HUES48 (cell line): ENCODE measurements at regions not wholly inside any gene's neighbourhood (a gene's known extent, or its start where the extent isn't known, plus 50 kb on each side); places are given as distances from the start of the nearest gene placed in this dataset.

Experiments
- H3K27ac ChIP-seq: one replicate; pipeline ENCODE4 v1.7.0; 2013; ENCODE audit warnings: low read depth, low read length, inconsistent platforms
- H3K27me3 ChIP-seq: 2 replicates; pipeline ENCODE4 v1.6.1; 2013; ENCODE audit warnings: mild to moderate bottlenecking, low read length; ENCODE audit not compliant: control insufficient read depth, insufficient read depth
- H3K36me3 ChIP-seq: 2 replicates; pipeline ENCODE4 v1.6.1; 2013; ENCODE audit warnings: low read length; ENCODE audit not compliant: control insufficient read depth, insufficient read depth
- H3K4me1 ChIP-seq: 2 replicates; pipeline ENCODE4 v1.6.1; 2013; ENCODE audit warnings: mild to moderate bottlenecking, low read length; ENCODE audit not compliant: control insufficient read depth, insufficient read depth
- H3K4me3 ChIP-seq: 2 replicates; pipeline ENCODE4 v1.5.1; 2013; ENCODE audit warnings: mild to moderate bottlenecking, low read depth, low read length
- H3K9ac ChIP-seq: 2 replicates; pipeline ENCODE4 v1.6.1; 2013; ENCODE audit warnings: mild to moderate bottlenecking, low read depth, low read length, moderate library complexity
- H3K9me3 ChIP-seq: 2 replicates; pipeline ENCODE4 v1.6.1; 2013; ENCODE audit warnings: low read length; ENCODE audit not compliant: control insufficient read depth, insufficient read depth

DNA sequence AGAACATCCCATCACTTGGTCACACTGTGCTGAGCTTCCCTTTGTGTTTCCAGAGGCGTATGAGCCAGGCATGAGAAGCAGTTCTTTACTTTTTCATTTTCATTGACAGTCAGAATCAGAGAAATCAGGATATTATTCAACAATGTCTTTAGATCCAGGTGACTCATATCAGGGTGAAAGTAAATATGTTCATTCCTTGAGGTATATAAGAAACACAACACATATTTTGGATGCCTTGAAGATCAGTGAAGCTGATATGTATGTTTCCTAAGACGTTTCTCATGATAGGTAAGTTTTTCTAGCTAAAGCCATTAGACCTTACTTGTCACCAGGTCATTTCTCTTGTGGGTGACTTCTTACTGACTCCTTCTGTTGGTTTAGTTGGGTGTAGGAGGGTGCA, 505.6 kb downstream of the CDH26 start:
- no peak overlapping the region for H3K4me3 ChIP-seq
- no peaks in the 10 kb centered on the region for H3K4me1 ChIP-seq
- H3K9me3 ChIP-seq = no peaks in the 10 kb centered on the region
- H3K27me3 ChIP-seq = no peaks in the 10 kb centered on the region
- H3K36me3 ChIP-seq = no peaks in the 10 kb centered on the region
- H3K27ac ChIP-seq = no peak overlapping the region
- H3K9ac ChIP-seq = no peak overlapping the region

DNA sequence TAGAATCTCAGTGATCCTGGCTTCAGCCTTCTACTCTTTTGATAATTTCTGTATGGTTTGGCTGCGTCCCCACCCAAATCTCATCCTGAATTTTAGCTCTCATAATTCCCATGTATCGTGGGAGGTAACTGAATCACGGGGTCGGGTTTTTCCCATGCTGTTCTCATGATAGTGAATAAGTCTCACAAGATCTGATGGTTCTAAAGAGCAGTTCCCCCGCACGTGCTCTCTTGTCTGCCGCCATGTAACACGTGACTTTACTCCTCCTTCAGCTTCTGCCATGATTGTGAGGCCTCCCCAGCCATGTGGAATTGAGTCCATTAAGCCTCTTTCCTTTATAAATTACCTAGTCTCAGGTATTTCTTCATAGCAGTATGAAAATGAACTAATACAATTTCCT, 507.2 kb downstream of the CDH26 start:
- Histone ChIP-seq H3K9me3 (no peaks in the 10 kb centered on the region), H3K27ac (no peak overlapping the region), H3K4me1 (no peaks in the 10 kb centered on the region), H3K36me3 (no peaks in the 10 kb centered on the region), H3K4me3 (no peak overlapping the region), H3K27me3 (no peaks in the 10 kb centered on the region), H3K9ac (no peak overlapping the region)

DNA sequence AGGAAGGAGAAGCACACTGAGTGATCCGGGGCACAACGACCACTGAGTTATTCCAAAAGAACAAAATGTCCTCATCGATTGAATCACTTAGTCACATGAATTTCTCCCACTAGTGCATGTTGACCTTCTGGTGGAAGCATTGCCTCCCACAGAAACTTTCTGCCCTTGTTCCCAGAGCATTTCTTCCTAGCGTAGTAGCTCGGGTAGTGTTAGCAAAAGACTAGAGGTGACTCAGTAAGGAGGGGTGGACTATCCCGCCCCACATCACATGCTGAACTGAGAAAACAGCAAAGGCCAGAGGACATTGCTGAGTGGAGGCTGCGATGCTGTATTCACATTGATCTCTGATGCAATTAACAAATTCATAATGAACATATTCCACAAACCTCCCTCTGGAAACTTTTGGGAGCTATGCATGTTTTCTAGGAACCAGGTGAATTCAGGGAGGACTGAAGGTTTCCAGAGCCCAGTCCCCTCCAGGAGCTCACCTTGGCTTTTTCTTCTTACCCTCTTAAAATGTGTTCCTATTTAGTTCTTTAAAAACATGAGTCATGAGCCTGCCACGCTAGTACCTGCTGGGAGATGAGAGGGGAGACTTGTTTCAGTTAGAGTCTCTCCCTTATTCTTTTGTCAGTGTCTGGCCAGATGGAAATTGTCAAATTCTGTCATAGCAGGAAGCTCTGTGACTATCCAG, 507.9 kb downstream of the CDH26 start:
- Histone ChIP-seq H3K9me3 (no peaks in the 10 kb centered on the region), H3K9ac (no peak overlapping the region), H3K36me3 (no peaks in the 10 kb centered on the region), H3K4me3 (no peak overlapping the region), H3K27me3 (no peaks in the 10 kb centered on the region), H3K4me1 (no peaks in the 10 kb centered on the region), H3K27ac (no peak overlapping the region)

DNA sequence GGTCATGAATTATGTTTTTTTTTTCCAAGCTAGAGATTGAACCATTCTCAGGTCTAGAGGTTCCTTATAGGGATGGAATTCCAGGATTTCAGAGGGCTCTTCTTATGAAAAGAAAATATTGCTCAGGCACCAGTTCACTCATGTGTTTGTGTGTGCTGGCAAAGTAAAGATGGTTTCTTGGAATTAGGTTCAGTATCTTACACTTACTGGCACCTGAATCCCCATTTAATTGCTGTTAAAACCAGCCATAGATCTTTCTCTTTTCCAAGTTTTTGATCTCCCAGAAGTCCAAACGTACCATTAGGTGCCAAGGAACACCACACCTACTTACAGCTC, 508.4 kb downstream of the CDH26 start:
- Histone ChIP-seq H3K27ac (no peak overlapping the region), H3K9ac (no peak overlapping the region), H3K4me1 (no peaks in the 10 kb centered on the region), H3K36me3 (no peaks in the 10 kb centered on the region), H3K27me3 (no peaks in the 10 kb centered on the region), H3K9me3 (no peaks in the 10 kb centered on the region), H3K4me3 (no peak overlapping the region)

DNA sequence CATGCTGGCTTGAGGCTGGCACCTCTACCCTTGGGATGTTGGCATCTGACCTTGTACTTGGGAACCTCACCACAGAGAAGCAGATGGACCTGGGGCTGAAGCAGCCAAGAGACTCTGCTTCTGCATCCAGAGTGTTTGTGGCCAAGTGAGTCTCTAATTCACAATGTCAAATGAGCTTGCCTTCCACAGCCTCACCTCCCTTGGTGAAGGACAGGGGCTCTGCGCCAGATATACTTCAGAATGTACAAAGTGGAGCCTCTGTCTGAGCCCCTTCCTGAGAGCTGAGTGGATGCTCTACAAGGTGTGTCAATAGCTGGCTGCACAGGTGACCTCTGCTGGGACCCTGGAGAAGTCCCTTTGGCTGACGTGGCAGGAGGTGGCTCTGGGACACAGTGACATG, 508.9 kb downstream of the CDH26 start:
- no peak overlapping the region for H3K9ac ChIP-seq

DNA sequence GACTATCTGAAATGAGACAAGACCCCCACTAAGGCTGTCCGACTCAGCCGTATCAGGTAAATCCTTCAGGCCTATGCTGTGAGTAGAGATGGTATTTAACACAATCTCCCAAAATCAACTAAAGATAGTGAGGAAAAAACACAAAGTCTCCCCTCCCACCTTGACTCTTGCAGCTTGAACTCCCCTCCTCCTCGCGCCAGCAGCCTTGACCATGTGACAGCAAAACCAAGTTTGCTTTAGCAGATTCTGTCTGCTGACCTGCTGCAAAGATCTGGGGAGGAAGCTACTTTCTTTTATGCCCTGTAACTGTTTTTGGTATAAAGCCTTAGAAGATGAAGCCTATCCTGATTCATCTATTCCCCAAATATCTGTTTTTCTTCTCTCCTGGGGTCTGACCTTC, 509.5 kb downstream of the CDH26 start:
- no peaks in the 10 kb centered on the region for H3K27me3 ChIP-seq
- H3K9ac ChIP-seq = no peak overlapping the region
- H3K4me3 ChIP-seq = no peak overlapping the region
- H3K36me3 ChIP-seq = no peaks in the 10 kb centered on the region
- H3K27ac ChIP-seq = no peak overlapping the region
- no peaks in the 10 kb centered on the region for H3K9me3 ChIP-seq
- no peaks in the 10 kb centered on the region for H3K4me1 ChIP-seq

More for the DNA sequence above, 508.9 kb downstream of the CDH26 start:
- Histone ChIP-seq H3K27me3 (no peaks in the 10 kb centered on the region), H3K4me3 (no peak overlapping the region), H3K4me1 (no peaks in the 10 kb centered on the region), H3K9me3 (no peaks in the 10 kb centered on the region), H3K36me3 (no peaks in the 10 kb centered on the region), H3K27ac (no peak overlapping the region)

DNA sequence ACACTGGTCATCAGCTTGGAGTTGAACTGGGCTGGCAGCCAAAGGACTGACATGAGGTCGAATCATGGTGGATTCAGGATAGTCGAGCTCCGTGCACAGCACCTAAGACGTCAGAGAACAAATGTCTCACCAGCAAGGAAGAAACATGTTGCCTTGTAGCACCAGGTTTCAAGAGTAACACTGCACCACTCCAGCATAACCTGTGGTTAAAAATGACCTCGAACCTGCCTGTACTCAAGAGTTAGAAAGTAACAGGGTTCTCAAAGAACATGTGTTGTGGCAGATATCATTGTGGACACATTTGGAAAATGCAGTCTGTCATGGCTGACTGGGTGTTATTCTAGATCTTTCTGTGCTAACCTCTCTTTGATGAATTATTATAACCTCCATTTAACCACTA, 511.6 kb downstream of the CDH26 start:
- Histone ChIP-seq H3K36me3 (no peaks in the 10 kb centered on the region), H3K4me1 (peaks cover 11% of the 10 kb centered on the region; the same call in 1 of the 2 replicates), H3K27ac (no peak overlapping the region), H3K9ac (no peak overlapping the region), H3K4me3 (no peak overlapping the region), H3K27me3 (no peaks in the 10 kb centered on the region), H3K9me3 (no peaks in the 10 kb centered on the region)

DNA sequence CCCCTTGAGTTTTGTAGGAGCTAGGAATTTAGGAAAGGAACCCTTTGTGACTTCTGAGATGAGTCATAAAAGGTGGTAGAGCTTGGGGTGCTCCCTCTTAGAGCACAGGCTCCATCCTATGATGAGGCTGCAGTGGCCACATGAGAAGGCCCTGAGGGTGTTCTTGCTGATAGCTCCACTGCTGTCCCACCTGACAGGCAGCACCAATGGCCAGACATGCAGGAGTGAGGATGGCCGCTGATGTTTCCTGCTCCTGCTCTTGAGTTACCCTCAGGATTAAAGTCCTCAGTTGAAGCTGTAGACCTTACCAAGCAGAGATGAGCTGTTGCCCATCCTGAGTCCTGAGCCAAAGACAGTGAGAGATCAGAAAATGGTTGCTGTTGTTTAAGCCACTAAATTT, 512.1 kb downstream of the CDH26 start:
- H3K36me3 ChIP-seq = no peaks in the 10 kb centered on the region
- no peaks in the 10 kb centered on the region for H3K9me3 ChIP-seq
- H3K27ac ChIP-seq = no peak overlapping the region
- no peak overlapping the region for H3K9ac ChIP-seq
- H3K27me3 ChIP-seq = no peaks in the 10 kb centered on the region
- no peak overlapping the region for H3K4me3 ChIP-seq
- peaks cover 11% of the 10 kb centered on the region; the same call in 1 of the 2 replicates for H3K4me1 ChIP-seq

DNA sequence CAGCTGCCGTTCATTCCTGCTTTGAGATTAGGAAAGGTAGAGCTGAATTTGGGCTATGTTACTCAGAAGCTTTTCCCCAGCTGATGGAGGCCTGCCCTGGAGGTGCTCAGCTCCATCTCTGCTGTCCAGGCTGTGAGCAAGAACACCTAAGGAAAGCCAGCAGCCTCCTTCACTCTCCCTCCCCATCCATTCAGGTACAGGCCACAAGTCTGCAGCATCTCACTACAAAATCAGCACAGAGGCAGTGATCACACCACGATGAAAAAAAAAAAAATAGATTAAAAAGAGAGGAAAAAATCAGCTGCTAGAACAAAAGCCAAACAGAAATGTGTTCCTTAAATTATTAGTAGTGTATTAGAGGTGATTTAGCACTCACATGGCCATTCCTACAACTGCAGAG, 515.0 kb downstream of the CDH26 start:
- Histone ChIP-seq H3K9ac (no peak overlapping the region), H3K27me3 (no peaks in the 10 kb centered on the region), H3K9me3 (no peaks in the 10 kb centered on the region), H3K36me3 (no peaks in the 10 kb centered on the region), H3K27ac (no peak overlapping the region), H3K4me1 (peaks cover 11% of the 10 kb centered on the region; the same call in 1 of the 2 replicates), H3K4me3 (no peak overlapping the region)

DNA sequence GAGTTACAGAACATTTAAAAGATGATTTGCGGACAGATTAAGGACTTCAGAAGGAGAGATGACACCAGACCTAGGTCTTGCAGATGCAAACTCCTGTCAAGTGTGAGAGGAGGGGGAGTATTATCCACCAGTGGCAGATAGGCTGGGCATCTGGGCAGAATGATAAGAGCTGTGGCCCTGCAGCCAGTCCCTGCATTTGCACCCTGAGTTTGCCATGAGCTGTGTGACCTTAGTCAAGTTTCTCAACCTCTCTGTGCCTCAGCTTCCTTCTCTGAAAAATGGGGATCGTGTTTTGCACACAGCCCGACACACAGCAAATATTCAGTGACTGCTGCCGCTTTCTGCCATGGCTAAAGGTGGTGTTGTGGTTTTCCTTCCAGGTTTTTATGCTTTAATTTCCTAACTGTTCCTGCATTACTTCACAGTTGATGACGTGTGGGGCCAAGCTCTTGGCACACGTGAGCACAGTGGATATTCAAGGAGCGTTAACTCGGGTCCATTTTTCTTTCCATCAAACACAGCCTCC, 516.2 kb downstream of the CDH26 start:
- no peaks in the 10 kb centered on the region for H3K9me3 ChIP-seq
- H3K36me3 ChIP-seq = no peaks in the 10 kb centered on the region
- no peak overlapping the region for H3K9ac ChIP-seq
- H3K4me1 ChIP-seq = peaks cover 11% of the 10 kb centered on the region; the same call in 1 of the 2 replicates
- H3K4me3 ChIP-seq = no peak overlapping the region
- H3K27me3 ChIP-seq = no peaks in the 10 kb centered on the region
- no peak overlapping the region for H3K27ac ChIP-seq

DNA sequence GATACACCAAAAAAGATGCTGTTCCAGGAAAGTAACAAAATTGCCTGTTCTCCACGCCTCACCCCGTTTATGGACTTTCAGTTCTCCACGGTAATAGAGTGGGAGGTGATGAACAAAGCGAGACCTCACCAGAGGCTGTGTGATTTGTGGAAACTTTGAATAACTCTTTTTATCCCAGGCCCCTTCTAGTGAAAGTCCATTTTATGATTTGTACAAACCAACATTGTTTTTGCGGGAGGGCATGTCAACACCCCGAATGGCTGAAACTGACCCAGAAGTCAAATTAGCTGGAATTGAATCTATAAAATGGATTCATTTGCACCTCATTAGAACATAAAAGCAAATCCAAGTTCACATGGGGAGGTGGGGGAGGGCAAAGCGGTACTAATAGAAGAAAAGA, 517.8 kb downstream of the CDH26 start:
- H3K4me1 ChIP-seq = peaks cover 11% of the 10 kb centered on the region; the same call in 1 of the 2 replicates
- H3K4me3 ChIP-seq = no peak overlapping the region
- H3K36me3 ChIP-seq = no peaks in the 10 kb centered on the region
- H3K27ac ChIP-seq = no peak overlapping the region
- no peaks in the 10 kb centered on the region for H3K9me3 ChIP-seq
- no peaks in the 10 kb centered on the region for H3K27me3 ChIP-seq
- no peak overlapping the region for H3K9ac ChIP-seq
